ENCODE measurements at regions not wholly inside any gene's neighbourhood (a gene's known extent, or its start where the extent isn't known, plus 50 kb on each side); places are given as distances from the start of the nearest gene placed in this dataset.
A peak's percentile ranks its signal among the peaks of the same experiment; 100 is the strongest.
"Not testable (repeated sequence)": the region's sequence is repeated elsewhere in the genome, so short reads cannot be mapped to it uniquely, and the experiment has no call there.

DNA sequence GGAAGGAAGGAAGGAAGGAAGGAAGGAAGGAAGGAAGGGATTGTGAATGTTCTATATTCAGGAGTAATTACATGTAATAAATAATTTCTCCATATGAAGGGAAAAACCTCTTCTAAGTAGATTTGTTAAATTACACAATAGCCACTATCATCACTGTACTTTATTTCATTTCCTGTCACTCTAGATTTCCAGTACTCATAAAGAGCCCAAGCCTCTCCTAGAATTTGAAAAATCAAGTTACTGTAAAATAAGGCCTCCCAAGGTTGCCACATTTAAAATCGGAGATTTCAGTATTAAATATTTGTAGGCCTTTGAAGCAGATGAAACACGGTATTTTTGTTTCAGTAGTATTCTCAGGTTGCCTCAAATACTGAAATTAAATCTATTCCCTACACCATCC, 499.0 kb downstream of the CDH10 start:
- no peak for DNase-seq

- no peak for DNase-seq
Measured at GRCh38 chr5:24161559-24161958, 483.2 kb downstream of the CDH10 start.

DNA sequence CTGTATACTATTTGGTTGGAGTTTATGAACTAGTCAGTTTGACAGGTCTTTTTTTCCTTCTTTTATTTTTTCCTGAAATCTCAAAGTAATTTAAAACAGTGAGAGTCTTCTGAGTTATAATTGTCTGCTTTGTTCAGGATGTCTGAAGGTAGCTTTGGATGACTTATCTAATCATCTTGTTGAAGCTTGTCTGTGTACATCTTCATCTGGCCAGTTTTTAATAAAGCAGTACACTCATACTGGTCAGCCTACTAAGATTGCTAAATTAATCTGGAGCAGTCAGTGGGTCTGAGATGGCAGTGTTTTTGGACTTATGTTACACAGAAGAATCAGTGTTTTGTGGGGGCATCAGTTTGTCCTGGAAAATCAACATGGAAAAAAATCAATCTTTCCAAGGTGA, 482.4 kb downstream of the CDH10 start:
- no peak for DNase-seq

- no peak for DNase-seq
Measured at GRCh38 chr5:24163091-24163490, 481.7 kb downstream of the CDH10 start.

DNA sequence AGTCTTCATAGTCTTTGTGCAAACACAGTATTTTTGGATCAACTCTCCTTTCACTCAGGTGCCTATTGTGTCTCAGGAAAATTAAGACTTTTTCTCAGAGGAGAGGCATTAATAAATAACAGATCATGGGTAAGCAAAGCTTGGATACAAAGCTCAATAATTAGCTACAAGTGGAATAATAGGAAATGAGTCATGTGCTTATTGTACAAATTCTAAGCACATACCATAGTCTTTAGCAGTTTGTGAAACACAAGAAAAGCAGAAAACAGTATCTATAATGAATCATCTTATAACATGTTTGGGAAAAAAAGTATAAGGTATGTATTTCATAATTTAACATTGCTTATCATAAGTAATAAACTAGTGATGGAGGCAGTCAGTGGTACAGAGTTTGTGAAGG, 477.0 kb downstream of the CDH10 start:
- DNase-seq: no peak

- no peak for DNase-seq
Measured at GRCh38 chr5:24170026-24170425, 474.8 kb downstream of the CDH10 start.

GRCh38 chr5:24170930-24171329, 473.8 kb downstream of the CDH10 start:
- not testable (repeated sequence) for DNase-seq

GRCh38 chr5:24177821-24178220, 467.0 kb downstream of the CDH10 start:
- DNase-seq: no peak

GRCh38 chr5:24183981-24184380, 460.8 kb downstream of the CDH10 start:
- DNase-seq: no peak

GRCh38 chr5:24188216-24188925, 456.4 kb downstream of the CDH10 start:
- no peak for DNase-seq

GRCh38 chr5:24196789-24197188, 448.0 kb downstream of the CDH10 start:
- no peak for DNase-seq

GRCh38 chr5:24208686-24209106, 436.1 kb downstream of the CDH10 start:
- DNase-seq: peak; percentile 26

DNA sequence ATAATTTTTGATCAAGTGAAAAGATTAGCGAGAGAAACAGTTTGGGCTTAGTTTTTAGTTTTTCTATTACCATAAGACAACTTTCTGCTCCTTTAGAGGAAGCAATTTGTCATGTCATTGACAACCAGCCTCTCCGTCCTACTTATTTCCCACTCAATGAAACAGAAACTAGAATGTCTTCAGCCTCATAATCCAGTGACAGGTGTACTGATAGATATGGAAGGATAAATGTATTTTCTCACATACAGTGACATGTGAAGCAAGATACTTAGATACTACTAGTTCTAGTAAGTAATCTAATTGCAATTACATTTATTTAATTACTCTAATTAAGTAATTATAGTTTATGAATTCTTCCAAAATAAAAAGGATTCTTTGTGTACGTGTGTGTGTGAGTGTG, 429.7 kb downstream of the CDH10 start:
- no peak for DNase-seq

DNA sequence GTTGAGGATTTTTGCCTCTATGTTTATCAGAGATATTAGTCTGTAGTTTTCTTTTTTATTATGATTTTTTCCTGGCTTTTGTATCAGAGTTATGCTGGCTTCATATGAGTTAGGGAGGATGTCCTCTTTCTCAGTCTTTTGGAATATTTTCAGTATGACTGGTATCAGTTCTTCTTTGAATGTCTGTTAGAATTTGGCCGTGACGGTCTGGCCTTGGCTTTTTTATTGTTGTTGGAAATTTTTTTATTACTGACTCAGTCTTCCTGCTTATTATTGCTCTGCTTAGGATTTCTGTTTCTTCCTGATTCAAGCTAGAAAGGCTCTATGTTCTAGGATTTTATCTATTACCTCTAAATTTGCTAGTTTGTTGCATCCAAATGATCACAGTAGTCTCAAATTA, 421.9 kb downstream of the CDH10 start:
- DNase-seq: no peak

DNA sequence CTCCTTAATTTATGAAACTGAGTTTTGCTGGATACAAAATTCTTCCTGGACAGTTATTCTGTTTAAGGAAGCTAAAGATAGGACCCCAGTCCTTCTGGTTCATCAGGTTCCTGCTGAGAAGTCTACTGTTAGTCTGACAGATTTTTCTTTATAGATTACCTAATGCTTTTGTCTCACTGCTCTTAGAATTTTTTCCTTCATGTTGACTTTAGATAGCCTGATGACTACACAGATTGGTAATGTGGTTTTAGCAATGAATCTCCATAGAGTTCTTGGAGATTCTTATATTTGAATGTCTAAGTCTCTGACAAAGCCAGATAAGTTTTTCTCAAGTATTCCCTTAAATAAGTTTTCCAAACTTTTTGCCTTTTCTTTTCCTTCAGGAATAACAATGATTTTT, 419.7 kb downstream of the CDH10 start:
- no peak for DNase-seq

GRCh38 chr5:24226479-24226878, 418.3 kb downstream of the CDH10 start:
- DNase-seq: no peak

GRCh38 chr5:24227881-24228280, 416.9 kb downstream of the CDH10 start:
- not testable (repeated sequence) for DNase-seq

DNA sequence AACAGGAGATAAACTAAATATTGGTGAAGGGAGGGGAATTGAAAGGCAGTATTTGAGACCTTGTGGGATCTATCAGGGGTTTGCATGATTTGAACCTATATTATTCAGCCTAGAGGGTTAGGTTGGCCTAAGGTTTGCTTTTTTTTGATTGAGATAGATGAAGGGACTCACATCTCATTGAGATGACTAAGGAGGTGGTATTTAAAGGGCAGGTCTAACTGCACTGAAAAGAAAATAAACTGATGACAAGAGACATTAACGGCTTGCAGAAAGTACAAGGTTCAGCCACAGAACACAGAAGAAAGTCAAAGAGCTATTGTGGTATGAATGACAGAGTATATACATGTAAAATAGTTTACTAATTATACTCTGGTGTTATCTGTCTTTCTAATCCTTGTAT, 412.7 kb downstream of the CDH10 start:
- DNase-seq: no peak

DNA sequence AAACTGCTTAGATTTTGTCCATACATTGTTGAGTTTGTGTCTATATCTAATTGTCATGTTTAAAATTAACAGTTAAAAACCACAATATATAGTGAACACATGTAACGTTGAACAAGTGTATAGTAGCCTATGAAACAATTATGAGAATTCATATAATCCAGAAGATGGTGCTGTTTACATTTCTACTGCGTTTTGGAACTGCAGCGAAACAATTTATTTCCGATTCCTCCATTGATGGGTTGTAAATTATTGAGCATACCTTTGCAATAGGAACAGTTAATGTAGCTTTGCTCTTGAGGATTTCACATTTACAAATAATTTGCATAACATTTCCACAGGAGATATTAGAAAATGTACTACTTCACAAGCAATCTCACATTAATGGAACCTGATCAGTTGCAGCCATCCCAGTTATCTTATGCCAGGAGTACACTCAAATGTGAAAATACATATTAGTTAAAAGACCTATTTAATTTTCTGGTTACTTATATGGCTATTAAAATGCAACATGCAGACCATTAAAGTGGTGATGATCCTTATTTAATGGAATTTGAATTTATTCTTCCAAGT, 411.8 kb downstream of the CDH10 start:
- DNase-seq: peak; percentile 18

GRCh38 chr5:24235946-24236345, 408.8 kb downstream of the CDH10 start:
- DNase-seq: no peak

DNA sequence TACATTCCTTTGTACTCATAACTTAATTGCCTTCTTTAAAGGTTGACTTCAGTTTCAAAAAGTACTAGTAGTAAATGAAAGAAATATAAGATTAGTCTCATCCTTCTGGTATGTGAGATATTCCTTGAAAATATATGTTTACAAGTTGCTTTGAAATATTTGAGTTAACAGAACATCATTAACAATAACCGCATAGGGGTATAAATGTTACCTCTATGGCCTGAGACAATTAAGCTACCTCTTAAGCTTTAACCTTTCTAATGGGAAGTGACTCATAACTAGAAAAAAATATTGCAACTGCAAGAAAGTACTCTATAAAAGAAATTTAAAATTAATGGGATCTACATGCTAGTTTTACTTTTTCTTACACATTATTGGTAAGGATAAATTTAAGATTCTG, 399.0 kb downstream of the CDH10 start:
- no peak for DNase-seq

GRCh38 chr5:24264547-24264946, 380.2 kb downstream of the CDH10 start:
- DNase-seq: no peak

DNA sequence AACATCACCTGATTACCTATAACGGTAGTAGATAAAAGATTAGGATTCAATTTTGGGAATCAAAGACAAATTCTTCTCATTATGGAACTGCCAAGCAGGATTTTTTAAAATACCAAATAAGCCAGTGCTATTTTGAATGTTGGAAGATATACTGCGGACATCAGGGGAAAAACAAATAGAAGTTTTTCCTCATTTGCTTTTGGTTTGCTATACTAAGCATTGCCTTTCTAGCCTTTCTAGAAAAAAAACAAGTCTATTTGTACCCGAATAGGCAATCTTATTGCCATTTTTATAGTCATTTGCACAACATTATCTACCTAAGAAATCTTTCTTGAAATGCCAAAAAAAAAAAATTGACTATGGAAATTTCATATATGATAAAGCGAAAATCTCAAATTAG, 379.5 kb downstream of the CDH10 start:
- no peak for DNase-seq

GRCh38 chr5:24268482-24269056, 376.2 kb downstream of the CDH10 start:
- no peak for DNase-seq

- not testable (repeated sequence) for DNase-seq
Measured at GRCh38 chr5:24271702-24272118, 373.1 kb downstream of the CDH10 start.

All from eye (tissue), 1 donor.